Activated T-helper 17 cell treated with anti-CD3 and anti-CD28 coated beads, Interleukin-2, amount 50 U/mL, for 72 hours (primary cell): ENCODE measurements at regions not wholly inside any gene's neighbourhood (a gene's known extent, or its start where the extent isn't known, plus 50 kb on each side); places are given as distances from the start of the nearest gene placed in this dataset.

Experiments
- ATAC-seq: fragments of 150-1000 bp; cut with Tn5 transposase; replicated peaks from 2 replicates; pipeline ENCODE4 v1.10.0; 2021; ENCODE audit warnings: mild to moderate bottlenecking, moderate library complexity
- H3K27ac Mint-ChIP-seq: one replicate; pipeline ENCODE4 v1.8.0; 2022; ENCODE audit warnings: mixed read lengths
- H3K27me3 Mint-ChIP-seq: one replicate; pipeline ENCODE4 v1.8.0; 2022; ENCODE audit warnings: mixed read lengths
- H3K36me3 Mint-ChIP-seq: one replicate; pipeline ENCODE4 v1.8.0; 2022; ENCODE audit warnings: low read depth, mild to moderate bottlenecking, mixed read lengths
- H3K4me1 Mint-ChIP-seq: one replicate; pipeline ENCODE4 v1.8.0; 2022; ENCODE audit warnings: mixed read lengths
- H3K4me3 Mint-ChIP-seq: one replicate; pipeline ENCODE4 v1.8.0; 2022; ENCODE audit warnings: mild to moderate bottlenecking, mixed read lengths
- H3K9me3 Mint-ChIP-seq: one replicate; pipeline ENCODE4 v1.8.0; 2022; ENCODE audit warnings: mixed read lengths

GRCh38 chr5:74422671-74423070 lies 217.9 kb downstream of the ENC1 start:
- Mint-ChIP-seq H3K27me3 (peaks cover 35% of the 10 kb centered on the region), H3K4me3 (no peak overlapping the region), H3K4me1 (no peaks in the 10 kb centered on the region), H3K9me3 (no peaks in the 10 kb centered on the region), H3K27ac (no peak overlapping the region), H3K36me3 (no peaks in the 10 kb centered on the region)
- no peak for ATAC-seq

- H3K36me3 Mint-ChIP-seq: no peaks in the 10 kb centered on the region
- no peaks in the 10 kb centered on the region for H3K9me3 Mint-ChIP-seq
- no peaks in the 10 kb centered on the region for H3K4me1 Mint-ChIP-seq
- no peak overlapping the region for H3K27ac Mint-ChIP-seq
- H3K27me3 Mint-ChIP-seq: peaks cover 36% of the 10 kb centered on the region
- ATAC-seq: no peak
- no peak overlapping the region for H3K4me3 Mint-ChIP-seq
Observed at GRCh38 chr5:74422030-74422429, 218.5 kb downstream of the ENC1 start.

DNA sequence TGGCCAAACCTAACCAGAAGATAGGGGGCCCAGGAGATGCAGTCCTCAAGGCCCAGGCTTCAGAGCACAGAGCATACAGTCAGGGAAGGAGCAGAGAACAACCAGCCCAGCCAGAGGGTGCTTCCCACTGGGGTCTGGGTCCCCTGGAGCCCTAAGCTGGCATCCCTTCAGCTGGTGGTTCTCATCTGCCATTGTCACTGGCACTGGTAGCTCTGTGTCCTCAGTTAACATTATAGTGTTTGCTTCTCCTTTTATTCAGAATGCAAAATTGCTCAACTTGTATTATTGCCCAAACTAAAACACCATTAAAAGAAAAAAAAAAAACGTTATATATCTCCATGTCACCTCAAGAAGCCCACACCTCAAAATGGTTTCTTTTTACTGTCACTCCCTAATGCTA lies 219.2 kb downstream of the ENC1 start:
- H3K4me3 Mint-ChIP-seq: no peak overlapping the region
- no peak for ATAC-seq
- H3K4me1 Mint-ChIP-seq: no peaks in the 10 kb centered on the region
- no peaks in the 10 kb centered on the region for H3K9me3 Mint-ChIP-seq
- H3K27ac Mint-ChIP-seq: no peak overlapping the region
- no peaks in the 10 kb centered on the region for H3K36me3 Mint-ChIP-seq
- peaks cover 38% of the 10 kb centered on the region for H3K27me3 Mint-ChIP-seq

DNA sequence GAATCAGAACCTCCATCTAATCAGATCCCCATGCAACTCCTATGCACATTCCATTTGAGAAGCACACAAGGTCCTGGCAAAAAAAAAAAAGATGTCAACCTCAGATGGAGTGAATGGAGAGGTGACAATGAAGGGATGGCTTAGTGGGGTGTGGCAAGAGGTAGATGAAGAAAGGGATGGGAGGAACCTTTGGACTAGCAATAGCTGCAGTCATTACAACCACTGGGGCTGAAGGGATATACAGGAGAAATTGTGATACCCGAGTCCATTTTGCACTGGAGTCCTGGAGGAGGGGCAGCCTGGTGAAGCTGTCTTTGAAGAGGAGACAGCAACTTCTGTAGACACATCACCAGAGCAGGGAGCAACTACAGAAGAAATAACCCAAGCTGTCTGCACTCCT lies 219.6 kb downstream of the ENC1 start:
- Mint-ChIP-seq H3K36me3 (no peaks in the 10 kb centered on the region), H3K4me3 (no peak overlapping the region), H3K27me3 (peaks cover 38% of the 10 kb centered on the region), H3K27ac (no peak overlapping the region), H3K9me3 (no peaks in the 10 kb centered on the region), H3K4me1 (no peaks in the 10 kb centered on the region)
- ATAC-seq: no peak

DNA sequence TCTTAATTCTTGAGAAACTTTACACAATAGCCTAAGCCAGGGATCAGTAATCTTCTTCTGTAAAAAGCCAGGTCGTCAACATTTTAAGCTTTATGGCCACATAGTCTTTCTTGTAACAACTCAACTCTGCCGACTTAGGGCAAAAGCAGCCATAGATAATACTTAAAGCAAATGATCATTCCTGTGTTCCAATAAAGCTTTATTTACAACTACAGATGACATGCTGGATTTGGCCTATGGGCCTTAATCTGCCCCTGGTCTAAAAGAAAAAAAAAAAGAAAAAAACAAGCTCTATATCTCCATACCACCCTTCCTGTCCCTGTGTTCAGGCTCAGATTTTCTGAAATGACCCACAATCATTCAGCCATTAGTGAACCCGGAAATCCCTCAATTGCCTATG lies 220.3 kb downstream of the ENC1 start:
- Mint-ChIP-seq H3K27me3 (peaks cover 39% of the 10 kb centered on the region), H3K4me1 (no peaks in the 10 kb centered on the region), H3K4me3 (no peak overlapping the region), H3K27ac (no peak overlapping the region), H3K36me3 (no peaks in the 10 kb centered on the region), H3K9me3 (no peaks in the 10 kb centered on the region)
- ATAC-seq: no peak

DNA sequence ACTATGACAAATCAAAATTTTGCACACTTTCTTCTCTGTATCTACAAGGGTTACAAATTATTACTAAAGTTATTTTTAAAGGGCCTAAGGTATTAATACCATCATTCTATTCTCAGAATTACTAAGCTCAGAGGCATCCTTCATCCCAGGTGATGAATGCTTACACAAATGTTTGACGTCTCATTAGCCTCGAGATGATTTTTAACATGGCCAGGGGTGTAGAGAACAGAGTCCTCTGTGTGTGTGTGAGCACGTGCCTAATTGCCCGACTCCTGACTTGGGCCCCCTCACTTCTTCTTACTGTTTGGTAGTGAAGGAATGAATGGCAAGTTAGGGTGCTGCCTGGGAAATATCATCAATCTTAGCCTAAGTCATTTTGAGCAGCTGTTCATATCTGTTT lies 221.1 kb downstream of the ENC1 start:
- no peak overlapping the region for H3K4me3 Mint-ChIP-seq
- no peak overlapping the region for H3K27ac Mint-ChIP-seq
- no peaks in the 10 kb centered on the region for H3K4me1 Mint-ChIP-seq
- ATAC-seq: no peak
- H3K27me3 Mint-ChIP-seq: peaks cover 38% of the 10 kb centered on the region
- H3K36me3 Mint-ChIP-seq: no peaks in the 10 kb centered on the region
- no peaks in the 10 kb centered on the region for H3K9me3 Mint-ChIP-seq

- no peak for ATAC-seq
- H3K27me3 Mint-ChIP-seq: peaks cover 36% of the 10 kb centered on the region
- H3K36me3 Mint-ChIP-seq: no peaks in the 10 kb centered on the region
- no peaks in the 10 kb centered on the region for H3K4me1 Mint-ChIP-seq
- no peak overlapping the region for H3K4me3 Mint-ChIP-seq
- H3K9me3 Mint-ChIP-seq: no peaks in the 10 kb centered on the region
- no peak overlapping the region for H3K27ac Mint-ChIP-seq
Observed at GRCh38 chr5:74418709-74419108, 221.8 kb downstream of the ENC1 start.

DNA sequence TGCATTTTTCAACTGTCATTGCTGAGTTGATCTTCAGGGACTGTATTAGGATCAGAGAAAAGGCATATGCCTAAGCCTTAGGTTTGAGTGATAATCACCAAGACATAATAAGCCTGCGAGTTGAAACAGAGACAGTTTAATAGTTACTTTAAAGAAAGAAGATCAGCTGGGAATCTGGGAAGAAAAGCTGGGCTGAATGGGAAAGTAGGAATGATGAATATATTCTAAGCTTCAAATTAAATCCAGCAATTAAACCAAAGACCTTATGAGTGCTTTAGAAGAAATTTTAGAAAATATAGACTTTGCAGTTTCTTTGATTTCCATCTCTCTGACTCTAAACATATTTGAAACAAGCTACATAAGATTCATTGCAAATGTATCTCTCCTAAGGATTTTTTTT lies 222.3 kb downstream of the ENC1 start:
- peaks cover 35% of the 10 kb centered on the region for H3K27me3 Mint-ChIP-seq
- no peak overlapping the region for H3K27ac Mint-ChIP-seq
- no peak overlapping the region for H3K4me3 Mint-ChIP-seq
- H3K36me3 Mint-ChIP-seq: no peaks in the 10 kb centered on the region
- no peaks in the 10 kb centered on the region for H3K4me1 Mint-ChIP-seq
- ATAC-seq: no peak
- H3K9me3 Mint-ChIP-seq: no peaks in the 10 kb centered on the region

DNA sequence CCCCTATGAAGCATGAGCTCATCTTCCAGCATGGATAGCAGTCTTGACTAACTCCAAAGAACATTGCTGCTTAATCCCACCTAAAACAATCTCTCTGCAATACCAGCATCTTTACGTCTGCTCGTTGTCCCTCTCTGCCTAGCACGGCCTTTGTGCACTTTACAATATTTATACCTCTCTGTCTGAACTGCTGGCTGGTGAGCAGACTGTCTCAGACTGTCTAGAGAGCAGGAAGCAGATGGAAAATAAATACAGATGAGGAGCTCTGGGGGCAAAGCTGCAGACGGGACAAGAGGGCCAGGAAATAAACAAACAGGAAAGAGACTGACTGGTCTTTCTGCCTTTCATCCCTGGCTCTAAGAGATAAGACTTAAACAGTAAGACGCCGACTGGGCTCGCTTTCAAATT lies 224.8 kb downstream of the ENC1 start:
- no peak for ATAC-seq
- H3K9me3 Mint-ChIP-seq: no peaks in the 10 kb centered on the region
- no peak overlapping the region for H3K27ac Mint-ChIP-seq
- no peaks in the 10 kb centered on the region for H3K36me3 Mint-ChIP-seq
- H3K4me3 Mint-ChIP-seq: no peak overlapping the region
- H3K4me1 Mint-ChIP-seq: no peaks in the 10 kb centered on the region
- H3K27me3 Mint-ChIP-seq: peaks cover 35% of the 10 kb centered on the region

DNA sequence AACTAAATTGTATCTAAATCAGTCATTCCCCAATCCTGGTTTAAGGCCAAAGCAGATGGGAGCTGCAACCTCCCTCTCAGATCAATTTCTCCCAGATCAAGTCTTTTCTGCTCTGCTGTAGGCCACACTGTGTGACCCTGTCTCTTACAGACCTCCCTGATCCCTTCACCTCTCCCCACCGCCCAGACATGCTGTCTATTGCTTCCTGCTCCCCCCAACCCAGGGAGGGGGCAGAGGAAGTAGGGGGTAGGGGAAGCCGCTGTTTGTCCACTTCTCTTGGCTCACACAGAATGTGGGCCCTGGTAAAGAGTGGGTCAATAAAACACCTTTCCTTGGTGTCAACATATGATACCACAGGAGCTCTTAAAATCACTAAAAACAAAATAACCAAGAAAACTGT lies 226.3 kb downstream of the ENC1 start:
- H3K9me3 Mint-ChIP-seq: no peaks in the 10 kb centered on the region
- no peaks in the 10 kb centered on the region for H3K4me1 Mint-ChIP-seq
- H3K36me3 Mint-ChIP-seq: no peaks in the 10 kb centered on the region
- no peak for ATAC-seq
- peaks cover 34% of the 10 kb centered on the region for H3K27me3 Mint-ChIP-seq
- H3K27ac Mint-ChIP-seq: no peak overlapping the region
- H3K4me3 Mint-ChIP-seq: no peak overlapping the region

GRCh38 chr5:74413403-74414048 lies 227.0 kb downstream of the ENC1 start:
- no peaks in the 10 kb centered on the region for H3K4me1 Mint-ChIP-seq
- H3K36me3 Mint-ChIP-seq: no peaks in the 10 kb centered on the region
- H3K27me3 Mint-ChIP-seq: peaks cover 31% of the 10 kb centered on the region
- no peaks in the 10 kb centered on the region for H3K9me3 Mint-ChIP-seq
- no peak for ATAC-seq
- no peak overlapping the region for H3K27ac Mint-ChIP-seq
- H3K4me3 Mint-ChIP-seq: no peak overlapping the region

DNA sequence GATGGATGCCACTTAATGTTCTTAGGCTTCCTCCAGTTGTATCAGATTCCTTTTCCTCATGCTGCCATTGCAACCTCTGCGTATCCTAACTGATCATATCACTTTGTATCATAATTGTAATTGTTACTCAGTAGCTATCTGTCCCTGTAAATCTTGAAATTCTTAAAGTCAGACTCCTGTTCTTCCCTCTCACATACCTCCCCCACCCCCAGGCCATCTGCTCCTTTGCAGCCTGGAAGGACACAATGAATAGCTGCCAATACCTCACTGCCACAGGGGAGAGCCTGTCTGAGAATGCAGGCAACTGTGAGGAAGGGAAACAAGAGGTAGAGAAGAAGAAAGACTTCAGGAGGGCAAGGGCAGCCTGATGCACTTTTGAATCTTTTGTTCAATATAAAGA lies 228.5 kb downstream of the ENC1 start:
- Mint-ChIP-seq H3K27me3 (peaks cover 28% of the 10 kb centered on the region), H3K9me3 (no peaks in the 10 kb centered on the region), H3K4me3 (no peak overlapping the region), H3K36me3 (no peaks in the 10 kb centered on the region), H3K27ac (no peak overlapping the region), H3K4me1 (no peaks in the 10 kb centered on the region)
- no peak for ATAC-seq

- no peak for ATAC-seq
Observed at GRCh38 chr5:74409712-74410111, 230.8 kb downstream of the ENC1 start.

GRCh38 chr5:74409166-74409706 lies 231.3 kb downstream of the ENC1 start:
- ATAC-seq: no peak
- Mint-ChIP-seq H3K36me3 (no peaks in the 10 kb centered on the region), H3K9me3 (no peaks in the 10 kb centered on the region), H3K27ac (no peak overlapping the region), H3K27me3 (peaks cover 28% of the 10 kb centered on the region), H3K4me1 (no peaks in the 10 kb centered on the region), H3K4me3 (no peak overlapping the region)

More at GRCh38 chr5:74409712-74410111, 230.8 kb downstream of the ENC1 start:
- no peak overlapping the region for H3K27ac Mint-ChIP-seq
- H3K27me3 Mint-ChIP-seq: peaks cover 28% of the 10 kb centered on the region
- H3K36me3 Mint-ChIP-seq: no peaks in the 10 kb centered on the region
- H3K9me3 Mint-ChIP-seq: no peaks in the 10 kb centered on the region
- no peaks in the 10 kb centered on the region for H3K4me1 Mint-ChIP-seq
- no peak overlapping the region for H3K4me3 Mint-ChIP-seq

DNA sequence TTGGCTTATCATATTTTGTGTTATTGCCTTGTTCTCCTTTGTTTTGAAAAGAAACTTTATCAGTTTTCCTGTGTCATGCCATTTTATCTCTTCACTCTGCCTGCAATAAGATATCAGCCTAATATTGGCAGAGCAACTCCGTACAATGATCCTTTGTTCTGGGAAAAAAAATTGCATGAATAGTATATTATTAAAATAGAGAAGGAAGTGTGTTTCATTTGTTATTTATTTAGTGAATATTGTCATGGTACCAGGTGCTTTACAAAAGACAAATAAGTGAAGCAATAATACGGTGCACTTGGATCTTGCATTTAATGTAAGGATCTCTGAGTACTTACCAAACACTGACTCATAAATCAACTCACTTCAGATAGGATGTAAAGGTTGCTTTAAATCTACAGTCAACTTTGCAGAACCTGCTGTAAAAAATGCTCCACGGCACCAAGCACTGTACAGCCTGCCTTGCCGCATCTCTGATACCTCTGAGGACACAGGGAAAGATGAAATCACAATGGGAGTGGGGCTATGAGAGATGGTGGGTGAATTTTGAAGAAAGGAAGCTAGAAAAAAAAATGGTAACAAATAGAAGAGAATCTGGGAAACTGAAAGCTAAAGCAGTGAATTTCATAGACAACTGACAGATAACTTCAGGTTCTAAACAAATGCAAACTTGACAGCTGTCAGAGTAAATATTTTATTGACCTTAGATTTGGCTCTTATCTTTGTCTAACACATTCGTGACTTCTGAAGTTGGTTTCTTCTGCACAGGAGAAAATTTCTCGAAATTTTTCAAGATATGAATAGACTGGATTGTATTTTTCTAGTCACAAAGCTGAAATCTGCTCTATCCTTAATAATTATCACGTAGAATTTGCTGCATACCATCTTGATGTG lies 232.1 kb downstream of the ENC1 start:
- Mint-ChIP-seq H3K4me1 (no peaks in the 10 kb centered on the region), H3K9me3 (no peaks in the 10 kb centered on the region), H3K27me3 (peaks cover 27% of the 10 kb centered on the region), H3K27ac (no peak overlapping the region), H3K36me3 (no peaks in the 10 kb centered on the region), H3K4me3 (no peak overlapping the region)
- ATAC-seq: no peak
